ENCODE measurements at regions not wholly inside any gene's neighbourhood (a gene's known extent, or its start where the extent isn't known, plus 50 kb on each side); places are given as distances from the start of the nearest gene placed in this dataset.
"Not testable (repeated sequence)": the region's sequence is repeated elsewhere in the genome, so short reads cannot be mapped to it uniquely, and the experiment has no call there.

GRCh38 chr21:9027417-9027800 lies 1494.0 kb upstream of the TPTE start:
- TF ChIP-seq CTCF (conservative IDR thresholded peaks at IDR 0.05 in 1 of 2, IDR thresholded peaks at IDR 0.05 in 1 of 2; ENCODE audit: low read depth in 1 of 2, low read length in 2 of 2); EZH2 (IDR thresholded peaks at IDR 0.05; ENCODE audit: low read length, missing control alignments): not testable (repeated sequence)
